PC-9 (cell line): ENCODE measurements at regions not wholly inside any gene's neighbourhood (a gene's known extent, or its start where the extent isn't known, plus 50 kb on each side); places are given as distances from the start of the nearest gene placed in this dataset.
"Not testable (repeated sequence)": the region's sequence is repeated elsewhere in the genome, so short reads cannot be mapped to it uniquely, and the experiment has no call there.

ENCODE experiments used
- BruUV-seq: library from RNA; stranded (reverse); fragments of 400-500 nt; replicated peaks from 2 replicates; lab custom pipeline; 2021; lab: Mats Ljungman, UMichigan
- CTCF ChIA-PET: fragments of 300-600 bp; sonication (Branson Sonifier 250); formaldehyde crosslinking; loops from one replicate; lab custom pipeline; 2022; ENCODE audit warnings: antibody characterized with exemption; lab: Charles Lee
- POLR2A ChIA-PET: fragments of 300-600 bp; sonication (Branson Sonifier 250); formaldehyde crosslinking; loops from one replicate; lab custom pipeline; 2022; ENCODE audit warnings: antibody characterized with exemption; ENCODE audit not compliant: unreplicated experiment; lab: Charles Lee
- DNase-seq, 2 experiments: peaks; one replicate each; pipeline versions ENCODE4 v3.0.0 to v3.0.0-alpha.2; 2015 to 2022; ENCODE audit warnings: mixed read lengths in 1 of 2
- H2AFZ ChIP-seq: fragments of 200-600 bp; sonication (generic); 2 replicates; pipeline ENCODE4 v1.8.1; 2017; ENCODE audit warnings: antibody characterized with exemption
- H3F3A ChIP-seq: fragments of 200-600 bp; sonication (generic); 2 replicates; pipeline ENCODE4 v1.8.1; 2017; ENCODE audit warnings: antibody characterized with exemption, mild to moderate bottlenecking, low read depth; ENCODE audit not compliant: insufficient read depth
- H3K27ac ChIP-seq: fragments of 200-600 bp; sonication (generic); 2 replicates; pipeline ENCODE4 v1.6.1; 2016; ENCODE audit warnings: mixed run types
- H3K27me3 ChIP-seq: fragments of 200-600 bp; sonication (generic); 2 replicates; pipeline ENCODE4 v1.6.1; 2016; ENCODE audit warnings: low read depth, mixed run types; ENCODE audit not compliant: insufficient read depth
- H3K36me3 ChIP-seq: fragments of 200-600 bp; sonication (generic); 2 replicates; pipeline ENCODE4 v1.6.1; 2016; ENCODE audit warnings: low read depth, mixed run types
- H3K4me1 ChIP-seq: fragments of 200-600 bp; sonication (generic); replicated peaks from 2 replicates; pipeline ENCODE4 v1.6.1; 2016; ENCODE audit warnings: mixed run types; ENCODE audit not compliant: insufficient read depth
- H3K4me2 ChIP-seq: fragments of 200-600 bp; sonication (generic); 2 replicates; pipeline ENCODE4 v1.6.1; 2017; ENCODE audit warnings: mixed run types
- H3K4me3 ChIP-seq: fragments of 200-600 bp; sonication (generic); 2 replicates; pipeline ENCODE4 v1.6.1; 2016; ENCODE audit warnings: mixed run types
- H3K79me2 ChIP-seq: fragments of 200-600 bp; sonication (generic); 2 replicates; pipeline ENCODE4 v1.6.1; 2017; ENCODE audit warnings: low read depth, mixed run types
- H3K9me2 ChIP-seq: fragments of 200-600 bp; sonication (generic); 2 replicates; pipeline ENCODE4 v1.8.1; 2017; ENCODE audit warnings: mild to moderate bottlenecking; ENCODE audit not compliant: insufficient read depth
- H3K9me3 ChIP-seq: fragments of 200-600 bp; sonication (generic); 2 replicates; pipeline ENCODE4 v1.8.1; 2016; ENCODE audit warnings: low read depth; ENCODE audit not compliant: insufficient read depth
- H4K20me1 ChIP-seq: fragments of 200-600 bp; sonication (generic); 2 replicates; pipeline ENCODE4 v1.8.1; 2017; ENCODE audit not compliant: insufficient read depth
- CTCF ChIP-seq: fragments of 200-600 bp; sonication (generic); conservative IDR thresholded peaks from 2 replicates; pipeline ENCODE4 v1.6.1; 2017; ENCODE audit warnings: mixed run types, antibody characterized with exemption, mild to moderate bottlenecking, moderate library complexity
- EZH2 ChIP-seq: fragments of 200-600 bp; sonication (generic); IDR thresholded peaks from 2 replicates; pipeline ENCODE4 v1.8.0; 2017; ENCODE audit warnings: antibody characterized with exemption, low read depth
- intact Hi-C: fragments of 100-400 bp; cut with micrococcal nuclease; formaldehyde crosslinking; loops from one replicate; pipeline ENCODE4 v1.10.0; 2022; ENCODE audit not compliant: unreplicated experiment

- Histone ChIP-seq H3K4me1 (no peaks in the 10 kb centered on the region), H3K36me3 (no peaks in the 10 kb centered on the region), H3K9me3 (no peaks in the 10 kb centered on the region), H4K20me1 (no peaks in the 10 kb centered on the region), H2AFZ (no peak overlapping the region), H3K4me2 (no peak overlapping the region), H3K27me3 (no peaks in the 10 kb centered on the region), H3K9me2 (no peaks in the 10 kb centered on the region), H3K79me2 (no peaks in the 10 kb centered on the region), H3K27ac (no peak overlapping the region), H3F3A (no peaks in the 10 kb centered on the region), H3K4me3 (no peak overlapping the region)
- no TSS peak for BruUV-seq
- peak; percentile 54 to 56 for DNase-seq
- intact Hi-C loops, result loop anchor here (1.0 to 10.0 kb wide), 4 partner anchors 52 to 468 kb away; no protein-coding TSS in a partner anchor
- CTCF ChIA-PET, result interaction anchor here (0.6 to 0.7 kb wide), 2 partner anchors 297 to 950 kb away, joined by 3 to 5 read pairs; no protein-coding TSS in a partner anchor
- TF ChIP-seq CTCF (peak; percentile 82), EZH2 (no peak)
- POLR2A ChIA-PET, result no interaction called here
These were observed 60.9 kb upstream of the ACSM6 start for GRCh38 chr10:95133016-95133752.

GRCh38 chr10:95130429-95130828 lies 61.1 kb upstream of the CYP2C8 start:
- H4K20me1 ChIP-seq, H3K4me3 ChIP-seq, H3K36me3 ChIP-seq, H3K9me3 ChIP-seq, DNase-seq, H3K9me2 ChIP-seq, H3K4me2 ChIP-seq, H3F3A ChIP-seq, H3K27me3 ChIP-seq, H3K4me1 ChIP-seq, H3K27ac ChIP-seq, CTCF ChIA-PET, H3K79me2 ChIP-seq, POLR2A ChIA-PET, BruUV-seq, H2AFZ ChIP-seq: not testable (repeated sequence)
- intact Hi-C loops, result loop anchor here (10.0 kb wide), 1 partner anchor 54 kb away; no protein-coding TSS in a partner anchor

GRCh38 chr10:95125582-95125981 lies 56.3 kb upstream of the CYP2C8 start:
- no peak overlapping the region for H3K27ac ChIP-seq
- no peaks in the 10 kb centered on the region for H3K36me3 ChIP-seq
- no peak overlapping the region for H2AFZ ChIP-seq
- intact Hi-C loops, result no loop called here
- ChIA-PET CTCF (no interaction called here), POLR2A (interaction anchor here (0.6 kb wide), 1 partner anchor 220 kb away, joined by 4 read pairs; no protein-coding TSS in a partner anchor)
- H3K9me3 ChIP-seq, result no peaks in the 10 kb centered on the region
- TF ChIP-seq EZH2 (no peak), CTCF (no peak)
- no peaks in the 10 kb centered on the region for H3K79me2 ChIP-seq
- no TSS peak for BruUV-seq
- no peaks in the 10 kb centered on the region for H3K4me1 ChIP-seq
- H4K20me1 ChIP-seq, result no peaks in the 10 kb centered on the region
- H3F3A ChIP-seq, result no peaks in the 10 kb centered on the region
- no peak for DNase-seq
- no peaks in the 10 kb centered on the region for H3K9me2 ChIP-seq
- H3K4me3 ChIP-seq, result no peak overlapping the region
- H3K4me2 ChIP-seq, result no peak overlapping the region
- no peaks in the 10 kb centered on the region for H3K27me3 ChIP-seq
